ENCODE measurements at regions not wholly inside any gene's neighbourhood (a gene's known extent, or its start where the extent isn't known, plus 50 kb on each side); places are given as distances from the start of the nearest gene placed in this dataset.

- TF ChIP-seq CTCF (IDR thresholded peaks at IDR 0.05) = no peak
- TF ChIP-seq POLR2A (IDR thresholded peaks at IDR 0.05) = no peak
Observed at GRCh38 chr3:154976072-154976983, 103.8 kb upstream of the MME start.

Data from upper lobe of left lung (tissue), 4 donors.